Neutrophil (primary cell): ENCODE measurements at regions not wholly inside any gene's neighbourhood (a gene's known extent, or its start where the extent isn't known, plus 50 kb on each side); places are given as distances from the start of the nearest gene placed in this dataset.

Experiments used
- H3K27ac ChIP-seq: fragments of 200-600 bp; sonication (generic); 2 replicates; pipeline ENCODE4 v1.5.1; 2016; ENCODE audit warnings: mild to moderate bottlenecking, moderate library complexity
- H3K27me3 ChIP-seq: fragments of 200-600 bp; sonication (generic); 2 replicates; pipeline ENCODE4 v1.6.0; 2016; ENCODE audit warnings: mild to moderate bottlenecking
- H3K36me3 ChIP-seq: fragments of 200-600 bp; sonication (generic); 2 replicates; pipeline ENCODE4 v1.5.1; 2017
- H3K4me1 ChIP-seq, 2 experiments: fragments of 200-600 bp in 1 of 2; sonication (generic) in 1 of 2; 1 replicate in 1 of 2; 2 replicates in 1 of 2; pipeline versions ENCODE4 v1.5.1 to v1.6.1; 2013 to 2016; ENCODE audit warnings: low read depth in 1 of 2, low read length in 1 of 2, mild to moderate bottlenecking in 1 of 2, moderate library complexity in 1 of 2; ENCODE audit not compliant: control insufficient read depth in 1 of 2, insufficient read depth in 1 of 2
- H3K4me3 ChIP-seq, 2 experiments: fragments of 200-600 bp in 1 of 2; sonication (generic) in 1 of 2; 1 replicate in 1 of 2; 2 replicates in 1 of 2; pipeline ENCODE4 v1.5.1; 2013 to 2016; ENCODE audit warnings: low read depth in 1 of 2, low read length in 1 of 2, mild to moderate bottlenecking in 1 of 2, moderate library complexity in 1 of 2
- H3K9me3 ChIP-seq: fragments of 200-600 bp; sonication (generic); 2 replicates; pipeline ENCODE4 v1.5.1; 2016
- TF ChIP-seq, protein P1 (sequence below): fragments of 200-600 bp; sonication (generic); IDR thresholded peaks from 2 replicates; pipeline ENCODE4 v1.5.1; 2016; ENCODE audit warnings: antibody characterized with exemption

DNA sequence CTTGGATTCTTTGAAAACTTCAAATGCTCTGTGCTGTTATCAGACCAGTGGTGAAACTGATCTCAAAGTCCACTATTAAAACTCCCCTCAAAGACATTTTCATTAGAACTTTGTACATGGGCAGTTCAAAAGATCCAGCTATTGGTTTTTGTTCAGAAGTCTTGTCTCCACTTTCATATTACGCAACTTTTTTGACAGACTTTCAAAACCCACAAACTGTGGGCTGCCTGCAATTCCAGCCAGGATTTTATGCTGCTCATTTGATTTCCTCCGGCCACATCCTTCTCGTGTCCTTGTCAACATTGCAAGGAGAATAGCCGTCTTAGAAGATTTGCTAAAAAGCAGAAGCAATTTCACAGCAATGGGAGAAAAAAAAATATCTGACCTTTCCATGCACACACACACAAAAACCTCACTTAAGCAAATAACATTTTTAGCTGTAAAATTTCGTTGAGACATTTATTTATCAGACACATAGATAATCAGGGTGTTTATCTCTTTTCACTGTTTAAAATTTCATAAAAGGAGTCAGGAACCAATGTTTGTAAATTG is 1990.5 kb downstream of the MAT2B start:
- no peaks in the 10 kb centered on the region for H3K4me1 ChIP-seq

GRCh38 chr5:165497707-165498106 is 1992.3 kb downstream of the MAT2B start:
- Histone ChIP-seq H3K4me1 (no peaks in the 10 kb centered on the region), H3K27me3 (no peaks in the 10 kb centered on the region), H3K4me3 (no peak overlapping the region), H3K36me3 (no peaks in the 10 kb centered on the region), H3K27ac (no peak overlapping the region), H3K9me3 (no peaks in the 10 kb centered on the region)
- TF ChIP-seq, protein P1, sequence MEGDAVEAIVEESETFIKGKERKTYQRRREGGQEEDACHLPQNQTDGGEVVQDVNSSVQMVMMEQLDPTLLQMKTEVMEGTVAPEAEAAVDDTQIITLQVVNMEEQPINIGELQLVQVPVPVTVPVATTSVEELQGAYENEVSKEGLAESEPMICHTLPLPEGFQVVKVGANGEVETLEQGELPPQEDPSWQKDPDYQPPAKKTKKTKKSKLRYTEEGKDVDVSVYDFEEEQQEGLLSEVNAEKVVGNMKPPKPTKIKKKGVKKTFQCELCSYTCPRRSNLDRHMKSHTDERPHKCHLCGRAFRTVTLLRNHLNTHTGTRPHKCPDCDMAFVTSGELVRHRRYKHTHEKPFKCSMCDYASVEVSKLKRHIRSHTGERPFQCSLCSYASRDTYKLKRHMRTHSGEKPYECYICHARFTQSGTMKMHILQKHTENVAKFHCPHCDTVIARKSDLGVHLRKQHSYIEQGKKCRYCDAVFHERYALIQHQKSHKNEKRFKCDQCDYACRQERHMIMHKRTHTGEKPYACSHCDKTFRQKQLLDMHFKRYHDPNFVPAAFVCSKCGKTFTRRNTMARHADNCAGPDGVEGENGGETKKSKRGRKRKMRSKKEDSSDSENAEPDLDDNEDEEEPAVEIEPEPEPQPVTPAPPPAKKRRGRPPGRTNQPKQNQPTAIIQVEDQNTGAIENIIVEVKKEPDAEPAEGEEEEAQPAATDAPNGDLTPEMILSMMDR, result no peak

More for the DNA sequence above, 1990.5 kb downstream of the MAT2B start:
- H3K27ac ChIP-seq, result no peak overlapping the region
- TF ChIP-seq, protein P1, result no peak
- no peak overlapping the region for H3K4me3 ChIP-seq
- H3K27me3 ChIP-seq, result no peaks in the 10 kb centered on the region
- H3K36me3 ChIP-seq, result no peaks in the 10 kb centered on the region
- H3K9me3 ChIP-seq, result no peaks in the 10 kb centered on the region

GRCh38 chr5:165502893-165503691 is 1997.7 kb downstream of the MAT2B start:
- Histone ChIP-seq H3K9me3 (no peaks in the 10 kb centered on the region), H3K4me3 (no peak overlapping the region), H3K4me1 (no peaks in the 10 kb centered on the region), H3K27me3 (no peaks in the 10 kb centered on the region), H3K27ac (no peak overlapping the region), H3K36me3 (no peaks in the 10 kb centered on the region)
- TF ChIP-seq, protein P1, result no peak

DNA sequence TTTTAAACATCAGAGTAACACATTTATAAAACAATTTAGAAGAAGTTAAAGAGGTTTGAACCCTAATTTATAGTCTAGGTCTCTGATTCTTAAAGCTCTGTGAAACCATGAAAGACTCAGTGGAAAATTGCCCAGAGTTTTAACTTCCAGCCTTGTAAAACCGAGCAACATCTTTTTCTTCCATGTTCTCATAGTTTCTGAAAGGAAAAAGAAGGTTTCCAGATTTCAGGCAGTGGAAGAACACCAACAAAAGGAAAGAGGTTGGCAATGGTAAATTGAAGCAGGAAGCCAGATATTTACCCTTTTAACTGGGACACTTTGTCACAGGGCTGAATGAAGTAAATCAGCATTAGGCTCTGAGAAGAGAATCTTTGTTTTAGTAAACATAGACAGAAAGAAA is 1999.3 kb downstream of the MAT2B start:
- no peaks in the 10 kb centered on the region for H3K36me3 ChIP-seq
- no peaks in the 10 kb centered on the region for H3K9me3 ChIP-seq
- TF ChIP-seq, protein P1, result no peak
- no peaks in the 10 kb centered on the region for H3K27me3 ChIP-seq
- no peaks in the 10 kb centered on the region for H3K4me1 ChIP-seq
- H3K4me3 ChIP-seq, result no peak overlapping the region
- no peak overlapping the region for H3K27ac ChIP-seq

GRCh38 chr5:165508286-165508685 is 2002.9 kb downstream of the MAT2B start:
- H3K36me3 ChIP-seq, result no peaks in the 10 kb centered on the region
- no peaks in the 10 kb centered on the region for H3K9me3 ChIP-seq
- TF ChIP-seq, protein P1, result no peak
- no peak overlapping the region for H3K4me3 ChIP-seq
- H3K27me3 ChIP-seq, result no peaks in the 10 kb centered on the region
- H3K4me1 ChIP-seq, result no peaks in the 10 kb centered on the region
- H3K27ac ChIP-seq, result no peak overlapping the region
